ENCODE measurements at regions not wholly inside any gene's neighbourhood (a gene's known extent, or its start where the extent isn't known, plus 50 kb on each side); places are given as distances from the start of the nearest gene placed in this dataset.

- no peaks in the 10 kb centered on the region for H3K27me3 ChIP-seq (ENCODE audit: control insufficient read depth, extremely low read depth, insufficient read depth, low read length)
- H3K4me3 ChIP-seq (ENCODE audit: control insufficient read depth in 2 of 3, extremely low read depth in 1 of 3, insufficient read depth in 2 of 3, low read depth in 1 of 3, low read length in 3 of 3): no peak overlapping the region
- H3K9me3 ChIP-seq (ENCODE audit: control insufficient read depth, low read depth, low read length): no peaks in the 10 kb centered on the region
- H3K4me2 ChIP-seq (ENCODE audit: control insufficient read depth, extremely low read depth, insufficient read depth, low read depth, low read length): no peak overlapping the region
- H3K9me1 ChIP-seq (ENCODE audit: control insufficient read depth, extremely low read depth, insufficient read depth, low read length): no peaks in the 10 kb centered on the region
- no peak for FAIRE-seq
- no peak overlapping the region for H3K9ac ChIP-seq (ENCODE audit: control insufficient read depth, extremely low read depth, insufficient read depth, low read length)
- no peak overlapping the region for H2AFZ ChIP-seq (ENCODE audit: control insufficient read depth, low read length)
- dilution Hi-C loops (cut with MboI; ENCODE audit: extremely low pct_ligation_motif_present, low sequenced_read_pairs): no loop called here
- peaks cover 4% of the 10 kb centered on the region for H3K4me1 ChIP-seq (ENCODE audit: control insufficient read depth, extremely low read depth, insufficient read depth, low read length)
- no peaks in the 10 kb centered on the region for H3K36me3 ChIP-seq (ENCODE audit: control insufficient read depth in 2 of 2, extremely low read depth in 1 of 2, insufficient read depth in 2 of 2, low read length in 2 of 2)
- no peaks in the 10 kb centered on the region for H3K79me2 ChIP-seq (ENCODE audit: control insufficient read depth, insufficient read depth, low read length)
- TF ChIP-seq EZH2 (IDR thresholded peaks at IDR 0.05; ENCODE audit: low read length): no peak
- TF ChIP-seq CTCF (optimal IDR thresholded peaks at IDR 0.05 in 1 of 3, IDR thresholded peaks at IDR 0.05 in 1 of 3, conservative IDR thresholded peaks at IDR 0.05 in 1 of 3; ENCODE audit: extremely low read depth in 1 of 3, insufficient read depth in 2 of 3, low read length in 3 of 3): no peak
- DNase-seq (ENCODE audit: low read depth, low spot score): no peak
- no peak overlapping the region for H3K27ac ChIP-seq (ENCODE audit: control insufficient read depth, insufficient read depth, low read length)
- H4K20me1 ChIP-seq (ENCODE audit: control insufficient read depth, extremely low read depth, insufficient read depth, low read length): no peaks in the 10 kb centered on the region
Measured at GRCh38 chrX:13386092-13386491, 66.2 kb upstream of the ATXN3L start.

GRCh38 chrX:13383907-13384306 lies 64.1 kb upstream of the ATXN3L start:
- Histone ChIP-seq H3K4me2 (ENCODE audit: control insufficient read depth, extremely low read depth, insufficient read depth, low read depth, low read length) (no peak overlapping the region), H3K4me3 (ENCODE audit: control insufficient read depth in 2 of 3, extremely low read depth in 1 of 3, insufficient read depth in 2 of 3, low read depth in 1 of 3, low read length in 3 of 3) (no peak overlapping the region), H2AFZ (ENCODE audit: control insufficient read depth, low read length) (no peak overlapping the region), H3K27ac (ENCODE audit: control insufficient read depth, insufficient read depth, low read length) (no peak overlapping the region), H3K36me3 (ENCODE audit: control insufficient read depth in 2 of 2, extremely low read depth in 1 of 2, insufficient read depth in 2 of 2, low read length in 2 of 2) (no peaks in the 10 kb centered on the region), H3K9me1 (ENCODE audit: control insufficient read depth, extremely low read depth, insufficient read depth, low read length) (no peaks in the 10 kb centered on the region), H3K9me3 (ENCODE audit: control insufficient read depth, low read depth, low read length) (no peaks in the 10 kb centered on the region), H4K20me1 (ENCODE audit: control insufficient read depth, extremely low read depth, insufficient read depth, low read length) (no peaks in the 10 kb centered on the region), H3K27me3 (ENCODE audit: control insufficient read depth, extremely low read depth, insufficient read depth, low read length) (no peaks in the 10 kb centered on the region), H3K9ac (ENCODE audit: control insufficient read depth, extremely low read depth, insufficient read depth, low read length) (no peak overlapping the region), H3K79me2 (ENCODE audit: control insufficient read depth, insufficient read depth, low read length) (no peaks in the 10 kb centered on the region), H3K4me1 (ENCODE audit: control insufficient read depth, extremely low read depth, insufficient read depth, low read length) (peaks cover 17% of the 10 kb centered on the region)
- TF ChIP-seq EZH2 (IDR thresholded peaks at IDR 0.05; ENCODE audit: low read length): no peak
- TF ChIP-seq CTCF (optimal IDR thresholded peaks at IDR 0.05 in 1 of 3, IDR thresholded peaks at IDR 0.05 in 1 of 3, conservative IDR thresholded peaks at IDR 0.05 in 1 of 3; ENCODE audit: extremely low read depth in 1 of 3, insufficient read depth in 2 of 3, low read length in 3 of 3): no peak
- FAIRE-seq (no peak), DNase-seq (ENCODE audit: low read depth, low spot score) (no peak)
- dilution Hi-C loops (cut with MboI; ENCODE audit: extremely low pct_ligation_motif_present, low sequenced_read_pairs): no loop called here

Measured in keratinocyte (primary cell).